Suppressor macrophage treated with lipopolysaccharide for 1 hour (primary cell): ENCODE measurements at regions not wholly inside any gene's neighbourhood (a gene's known extent, or its start where the extent isn't known, plus 50 kb on each side); places are given as distances from the start of the nearest gene placed in this dataset.

ENCODE experiments used
- DNase-seq, 3 donors: peaks; one replicate each; pipeline ENCODE4 v3.0.0-alpha.2; 2020 to 2022

GRCh38 chr9:92185096-92185495 is 69.9 kb upstream of the SPTLC1 start:
- peak; percentile 35 to 47 (median 41) for DNase-seq

DNA sequence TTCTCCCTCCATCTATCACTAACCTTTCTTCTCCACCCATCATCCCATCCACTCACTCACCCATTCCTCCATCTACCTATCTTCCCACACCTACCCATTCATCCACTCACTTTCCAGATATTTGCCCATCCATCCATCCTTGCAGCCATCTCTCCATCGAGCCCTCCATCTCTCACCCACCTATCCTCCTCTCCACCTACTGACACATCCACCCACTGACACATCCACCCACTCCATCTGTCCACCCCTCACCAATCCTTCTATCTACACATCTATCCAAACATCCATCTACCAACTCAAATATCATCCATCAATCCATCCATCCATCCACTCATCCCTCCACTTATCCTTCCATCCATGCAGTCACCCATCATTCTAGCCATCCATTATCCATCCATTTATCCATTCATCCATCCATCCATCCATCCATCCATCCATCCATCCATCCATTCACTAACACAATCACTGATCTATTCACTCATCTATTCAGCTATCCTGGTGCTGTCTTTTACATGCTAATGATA is 68.9 kb upstream of the SPTLC1 start:
- DNase-seq: no peak

DNA sequence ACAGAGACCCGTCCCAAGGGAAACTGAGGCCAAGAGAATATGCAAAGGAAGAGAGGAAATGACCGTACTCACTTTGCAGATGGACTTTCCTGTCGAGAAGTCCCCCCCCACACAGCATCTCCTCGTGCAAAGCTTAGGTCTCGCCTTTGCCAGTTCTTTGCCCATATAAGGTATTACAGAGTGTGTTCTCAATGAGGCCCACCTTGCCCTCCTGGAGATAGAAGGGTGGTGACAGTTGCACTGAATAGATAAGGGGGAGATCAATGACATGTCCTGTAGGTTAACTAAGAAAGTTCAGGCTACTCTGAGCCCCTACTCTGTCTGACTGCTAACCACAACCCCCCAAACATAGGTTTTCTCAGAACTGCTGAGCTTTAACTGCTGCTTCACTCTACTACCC is 68.2 kb upstream of the SPTLC1 start:
- DNase-seq: no peak

DNA sequence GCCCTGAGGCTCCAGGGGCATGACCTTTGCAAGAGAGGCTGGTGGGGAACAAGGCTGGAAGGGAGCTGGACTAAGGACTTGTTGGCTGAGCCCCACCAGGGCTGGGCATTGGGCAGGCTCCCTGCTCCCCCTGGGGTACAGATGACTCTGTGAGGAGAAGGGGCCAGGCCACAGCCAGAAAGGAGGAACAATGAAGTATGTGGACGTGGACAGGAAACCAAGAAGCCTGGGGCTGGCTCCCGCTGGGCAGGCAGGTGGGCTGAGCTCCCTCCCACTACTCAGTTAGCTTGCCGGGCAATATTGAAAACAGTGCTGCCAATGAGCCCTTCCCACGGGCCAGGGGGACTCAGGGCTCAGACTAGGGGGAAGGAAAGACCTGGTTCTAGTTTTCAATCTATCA is 66.1 kb upstream of the SPTLC1 start:
- DNase-seq: peak in 2 of 3 donors; percentile 31 to 36

DNA sequence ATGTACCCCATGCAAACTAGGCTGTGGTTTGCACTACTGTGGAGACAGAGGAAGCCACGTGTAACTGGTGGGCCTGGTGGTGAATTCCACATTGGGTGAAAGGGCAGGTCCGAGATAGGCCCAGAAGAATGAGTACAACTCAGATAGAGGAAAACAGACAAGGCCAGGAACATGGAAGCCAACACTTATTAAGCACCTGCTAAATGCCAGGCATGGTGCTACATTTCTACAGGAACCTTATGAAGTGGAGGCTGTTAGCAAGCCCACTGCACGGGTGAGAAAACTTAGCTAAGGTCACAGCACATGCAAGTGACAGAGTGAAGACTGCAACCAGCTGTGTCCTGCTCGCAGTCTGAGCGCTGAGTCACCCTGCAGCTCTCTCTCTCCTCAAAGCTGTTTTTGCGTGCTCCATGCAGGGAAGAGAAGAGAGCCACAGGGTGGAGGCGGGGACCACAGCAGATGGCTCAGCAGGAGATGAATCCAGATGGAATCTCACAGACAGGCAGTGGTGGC is 65.5 kb upstream of the SPTLC1 start:
- DNase-seq: peak; percentile 66 to 72 (median 69)

GRCh38 chr9:92180002-92180400 is 64.8 kb upstream of the SPTLC1 start:
- DNase-seq: peak; percentile 82 to 84 (median 83)

DNA sequence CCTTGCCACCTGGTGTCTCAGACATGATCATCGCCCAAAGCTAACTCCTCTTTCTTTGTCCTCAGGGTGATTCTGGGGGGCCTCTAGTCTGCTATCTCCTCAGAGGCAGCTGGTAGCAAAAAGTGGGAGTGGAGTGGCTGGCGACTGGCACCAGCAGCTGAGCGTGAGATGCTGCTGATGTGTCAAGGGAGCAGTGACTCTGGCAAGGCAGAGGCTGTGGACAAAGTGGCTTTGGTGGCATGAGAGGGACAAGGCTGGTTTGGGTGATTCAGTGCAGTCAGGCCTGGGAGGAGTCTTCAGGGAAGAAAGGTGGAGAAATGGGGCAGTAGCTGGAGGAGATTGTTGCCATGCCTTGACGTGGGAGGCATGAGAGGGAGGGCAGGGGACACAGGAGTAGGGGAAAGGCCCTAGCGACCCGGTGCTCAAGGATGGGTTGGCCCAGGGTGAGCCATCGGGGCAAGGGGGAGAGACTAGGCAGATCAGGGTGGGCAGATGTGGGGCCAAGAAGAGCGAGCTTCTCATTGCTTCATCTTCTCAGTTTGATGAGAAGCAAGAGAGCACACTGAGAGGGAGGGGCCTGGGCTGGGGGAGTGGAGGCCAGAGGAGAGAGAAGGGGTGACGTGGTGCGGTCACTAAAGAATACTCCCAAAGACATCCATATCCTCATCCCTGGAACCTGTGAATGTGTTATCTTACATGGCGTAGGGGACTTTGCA is 64.2 kb upstream of the SPTLC1 start:
- DNase-seq: peak; percentile 15 to 20 (median 18)

DNA sequence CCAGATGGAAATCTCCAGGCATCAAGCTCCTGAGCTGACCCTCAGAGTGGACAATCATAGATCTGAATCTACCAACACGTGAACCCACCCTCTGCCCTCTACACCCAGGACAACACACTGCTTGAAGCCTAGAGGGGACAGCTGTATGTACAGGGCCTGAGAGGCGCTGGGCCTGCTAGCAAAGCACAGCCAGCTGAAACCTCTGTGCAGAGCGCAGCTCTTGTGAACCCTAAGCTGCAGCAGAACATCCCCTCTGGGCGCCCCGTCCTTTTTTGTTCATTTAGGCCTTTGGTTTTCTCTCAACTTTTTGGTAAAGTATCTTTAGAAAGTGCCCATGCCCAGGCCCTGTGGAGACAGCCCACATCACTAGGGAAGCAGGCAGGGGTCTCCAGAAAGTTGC is 62.4 kb upstream of the SPTLC1 start:
- DNase-seq: no peak

GRCh38 chr9:92176800-92177185 is 61.6 kb upstream of the SPTLC1 start:
- no peak for DNase-seq

DNA sequence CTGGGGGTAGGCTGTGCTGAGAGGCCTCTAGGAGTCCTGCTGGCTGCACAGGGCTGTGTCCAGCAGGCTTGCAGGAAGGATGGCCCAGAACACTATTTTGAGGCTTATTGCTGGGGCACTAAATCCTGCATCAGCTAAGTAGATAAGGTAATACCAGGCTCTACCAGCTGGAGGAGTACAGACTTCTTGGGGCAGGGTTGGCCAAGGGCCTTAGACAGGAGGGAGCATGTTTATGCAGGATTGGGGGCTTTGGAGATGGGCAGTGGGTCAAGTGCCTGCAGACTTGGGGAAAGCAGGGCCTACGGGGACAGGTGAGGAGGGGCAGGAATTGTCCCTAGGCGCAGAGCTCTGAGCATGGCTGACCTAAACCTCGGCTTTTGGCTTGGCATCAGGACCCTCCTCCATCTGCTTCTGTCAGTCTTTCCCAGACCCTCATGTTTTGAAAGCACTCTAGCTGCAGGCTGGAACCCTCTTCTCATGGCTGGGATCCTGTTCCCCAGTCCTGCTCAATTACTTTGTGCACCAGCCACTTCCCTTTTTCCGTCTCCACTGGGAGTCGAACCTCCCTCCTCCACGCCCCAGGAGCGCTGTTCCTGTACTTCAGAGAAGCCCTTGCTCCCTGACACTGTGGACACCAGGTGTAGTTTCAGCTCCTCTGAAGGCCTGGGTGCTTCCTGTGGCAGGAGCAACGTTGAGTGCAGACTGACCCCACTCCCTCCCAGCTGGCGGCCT is 61.0 kb upstream of the SPTLC1 start:
- peak in 2 of 3 donors; percentile 24 to 49 for DNase-seq

GRCh38 chr9:92175441-92175840 is 60.2 kb upstream of the SPTLC1 start:
- no peak for DNase-seq

DNA sequence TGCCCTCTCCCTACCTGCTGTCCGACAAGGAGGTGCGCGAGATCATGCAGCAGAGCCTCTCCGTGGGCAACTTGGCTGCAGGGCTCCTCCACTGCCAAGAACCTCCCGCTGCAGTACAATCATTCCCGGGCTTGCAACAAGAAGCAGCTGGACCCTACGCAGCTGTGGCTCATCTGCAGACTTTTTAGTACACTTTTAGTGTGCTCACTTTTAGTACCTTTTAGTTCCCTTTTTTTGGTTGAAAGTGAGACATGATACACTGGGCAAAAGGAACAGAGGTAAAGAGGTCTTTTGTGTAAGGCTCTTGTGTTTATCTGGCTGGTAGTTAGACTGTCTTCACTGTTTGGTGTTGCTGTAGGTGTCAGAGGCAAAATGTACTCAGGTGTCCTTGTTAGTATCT is 58.1 kb upstream of the SPTLC1 start:
- no peak for DNase-seq

- no peak for DNase-seq
Observed at GRCh38 chr9:92171822-92172221, 56.6 kb upstream of the SPTLC1 start.

GRCh38 chr9:92171281-92171680 is 56.1 kb upstream of the SPTLC1 start:
- DNase-seq: no peak

DNA sequence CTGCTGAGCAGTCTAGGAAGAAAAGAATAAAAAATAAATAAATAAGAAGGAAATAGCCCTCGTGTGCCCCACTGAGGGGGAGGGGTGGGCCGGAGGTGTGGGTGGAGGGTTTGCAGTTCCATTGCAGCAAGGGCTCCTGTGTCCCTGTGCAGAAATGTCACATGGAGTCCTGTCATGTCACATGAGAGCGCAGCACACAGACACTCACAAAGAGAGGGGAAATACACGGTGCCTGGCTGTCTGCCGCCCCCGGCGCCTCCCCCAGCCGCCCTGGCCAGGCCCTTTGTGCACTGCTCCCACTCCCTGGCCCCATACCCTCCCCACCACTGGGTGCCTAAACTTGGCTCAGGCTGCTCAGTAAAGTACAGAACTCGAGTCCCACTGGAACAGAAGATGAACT is 55.6 kb upstream of the SPTLC1 start:
- DNase-seq: peak; percentile 29 to 62 (median 39)

DNA sequence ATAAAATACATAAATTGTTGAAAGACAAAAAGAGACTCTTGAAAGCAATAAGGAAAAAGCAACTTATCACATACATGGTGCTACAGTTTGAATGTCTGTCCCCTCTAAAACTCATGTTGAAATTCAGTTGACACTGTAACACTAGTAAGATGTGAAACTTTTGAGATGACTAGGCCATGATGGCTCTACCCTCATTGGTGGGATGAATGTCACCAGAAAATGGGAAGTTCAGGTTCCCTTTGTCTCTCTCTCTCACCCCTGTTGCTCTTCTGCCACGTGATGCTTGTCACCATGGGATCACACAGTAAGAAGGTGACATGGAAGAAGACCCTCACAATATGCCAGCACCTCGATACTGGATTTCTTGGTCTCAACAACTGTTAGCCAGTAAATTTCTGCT is 50.3 kb upstream of the SPTLC1 start:
- DNase-seq: peak; percentile 64 to 76 (median 73)
